ENCODE measurements at regions not wholly inside any gene's neighbourhood (a gene's known extent, or its start where the extent isn't known, plus 50 kb on each side); places are given as distances from the start of the nearest gene placed in this dataset.

DNA sequence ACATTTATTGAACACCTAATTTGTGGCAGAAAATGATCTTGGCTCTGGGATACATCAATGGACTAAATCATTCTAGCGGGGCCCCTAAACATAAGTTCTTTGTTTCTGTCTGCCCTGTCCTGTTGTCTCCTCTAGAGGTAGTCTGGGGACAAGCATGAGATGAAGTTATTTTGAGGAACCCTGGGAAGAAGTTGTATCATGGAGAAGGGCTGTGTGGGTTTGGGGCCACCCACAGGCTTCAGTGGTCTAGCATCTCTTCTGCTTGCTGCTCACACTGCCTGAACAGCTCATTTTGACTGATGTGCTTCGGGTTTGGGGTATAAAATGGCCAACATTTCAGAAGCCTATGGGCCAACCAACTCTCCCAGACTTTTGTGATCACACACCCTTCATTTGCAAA lies 50.3 kb upstream of the OSBPL11 start:
- TF ChIP-seq PPARA (CRISPR knock-in tag; IDR thresholded peaks at IDR 0.05; ENCODE audit: borderline replicate concordance) (no peak), SNAI2 (CRISPR knock-in tag; IDR thresholded peaks at IDR 0.05) (no peak)
